A549 (cell line): ENCODE measurements at regions not wholly inside any gene's neighbourhood (a gene's known extent, or its start where the extent isn't known, plus 50 kb on each side); places are given as distances from the start of the nearest gene placed in this dataset.

ENCODE experiments used
- CBX2 ChIP-seq: fragments of 200-600 bp; sonication (generic); IDR thresholded peaks from 2 replicates; pipeline ENCODE4 v1.6.1; 2016; ENCODE audit warnings: low read depth, mild to moderate bottlenecking, borderline replicate concordance
- CTCF ChIP-seq: fragments of >200 bp; sonication (Bioruptor Twin); formaldehyde crosslinking; IDR thresholded peaks from 3 replicates; pipeline ENCODE4 v1.5.1; 2016
- E2F6 ChIP-seq: IDR thresholded peaks from 2 replicates; pipeline ENCODE4 v1.6.1; 2012; ENCODE audit warnings: low read depth, borderline replicate concordance
- HOXB13 ChIP-seq: fragments of 250-450 bp; sonication (Bioruptor Pico); IDR thresholded peaks from 2 replicates; pipeline ENCODE4 v1.5.0; 2020; ENCODE audit warnings: low read depth, mild to moderate bottlenecking, moderate library complexity
- JUNB ChIP-seq: fragments of >200 bp; sonication (Bioruptor Twin); formaldehyde crosslinking; IDR thresholded peaks from 2 replicates; pipeline ENCODE4 v1.6.1; 2016
- MAX ChIP-seq: IDR thresholded peaks from 2 replicates; pipeline ENCODE4 v1.6.1; 2012
- NR3C1 ChIP-seq: fragments of >200 bp; sonication (Bioruptor Twin); formaldehyde crosslinking; IDR thresholded peaks from 3 replicates; pipeline ENCODE4 v1.6.1; 2017
- PBX3 ChIP-seq: IDR thresholded peaks from 2 replicates; pipeline ENCODE4 v1.6.1; 2012
- POLR2A ChIP-seq: IDR thresholded peaks from 2 replicates; pipeline ENCODE4 v1.6.1; 2012; ENCODE audit warnings: mild to moderate bottlenecking, low read length
- RAD21 ChIP-seq, 2 experiments: fragments of >200 bp in 1 of 2; sonication (Bioruptor Twin) in 1 of 2; formaldehyde crosslinking in 1 of 2; IDR thresholded peaks in 1 of 2; conservative IDR thresholded peaks in 1 of 2; 2 replicates in 1 of 2; 3 replicates in 1 of 2; pipeline ENCODE4 v1.6.1; 2012 to 2018; ENCODE audit warnings: inconsistent platforms in 1 of 2
- SMC3 ChIP-seq: fragments of >200 bp; sonication (Bioruptor Twin); formaldehyde crosslinking; IDR thresholded peaks from 3 replicates; pipeline ENCODE4 v1.6.1; 2018; ENCODE audit warnings: inconsistent platforms
- ZC3H11A ChIP-seq: fragments of 450-650 bp; IDR thresholded peaks from 2 replicates; pipeline ENCODE4 v1.6.1; 2014; ENCODE audit warnings: antibody characterized with exemption, mild to moderate bottlenecking

- TF ChIP-seq CTCF = no peak
- no peak for TF ChIP-seq CBX2
- TF ChIP-seq JUNB = no peak
- no peak for TF ChIP-seq RAD21 (conservative IDR thresholded peaks at IDR 0.05 in 1 of 2, IDR thresholded peaks at IDR 0.05 in 1 of 2)
- no peak for TF ChIP-seq ZC3H11A
- TF ChIP-seq MAX = no peak
- TF ChIP-seq NR3C1 = no peak
- no peak for TF ChIP-seq POLR2A
- no peak for TF ChIP-seq E2F6
- TF ChIP-seq PBX3 = no peak
- no peak for TF ChIP-seq SMC3
- no peak for TF ChIP-seq HOXB13 (CRISPR knock-in tag)
Measured at GRCh38 chr4:126057371-126057770, 742.6 kb downstream of the FAT4 start.
